Mesodermal cell (in vitro differentiated cells): ENCODE measurements at regions not wholly inside any gene's neighbourhood (a gene's known extent, or its start where the extent isn't known, plus 50 kb on each side); places are given as distances from the start of the nearest gene placed in this dataset.
"Not testable (repeated sequence)": the region's sequence is repeated elsewhere in the genome, so short reads cannot be mapped to it uniquely, and the experiment has no call there.

ENCODE experiments used
- H3K27ac ChIP-seq: 2 replicates; pipeline ENCODE4 v1.7.0; 2013; ENCODE audit warnings: mild to moderate bottlenecking, low read depth, low read length, moderate library complexity; ENCODE audit not compliant: severe bottlenecking
- H3K36me3 ChIP-seq: 2 replicates; pipeline ENCODE4 v1.7.1; 2013; ENCODE audit warnings: mild to moderate bottlenecking, low read length, moderate library complexity; ENCODE audit not compliant: control insufficient read depth, insufficient read depth
- H3K4me1 ChIP-seq: one replicate; pipeline ENCODE4 v1.7.1; 2013; ENCODE audit warnings: mild to moderate bottlenecking, low read length; ENCODE audit not compliant: insufficient read depth, control insufficient read depth, poor library complexity, severe bottlenecking
- H3K4me3 ChIP-seq: 2 replicates; pipeline ENCODE4 v1.7.0; 2013; ENCODE audit warnings: low read length, control low read depth, mild to moderate bottlenecking; ENCODE audit not compliant: insufficient read depth, poor library complexity, severe bottlenecking; ENCODE audit errors: extremely low read depth
- H3K9me3 ChIP-seq: 2 replicates; pipeline ENCODE4 v1.7.1; 2013; ENCODE audit warnings: mild to moderate bottlenecking, low read length, moderate library complexity; ENCODE audit not compliant: control insufficient read depth
- WGBS, 2 experiments: methylation state at CpG; one replicate each; pipeline ENCODE4 v1.1.5; 2013; ENCODE audit warnings: missing lambda C conversion rate in 2 of 2; ENCODE audit not compliant: insufficient coverage in 2 of 2; 5-methylcytosine and 5-hydroxymethylcytosine counted together

DNA sequence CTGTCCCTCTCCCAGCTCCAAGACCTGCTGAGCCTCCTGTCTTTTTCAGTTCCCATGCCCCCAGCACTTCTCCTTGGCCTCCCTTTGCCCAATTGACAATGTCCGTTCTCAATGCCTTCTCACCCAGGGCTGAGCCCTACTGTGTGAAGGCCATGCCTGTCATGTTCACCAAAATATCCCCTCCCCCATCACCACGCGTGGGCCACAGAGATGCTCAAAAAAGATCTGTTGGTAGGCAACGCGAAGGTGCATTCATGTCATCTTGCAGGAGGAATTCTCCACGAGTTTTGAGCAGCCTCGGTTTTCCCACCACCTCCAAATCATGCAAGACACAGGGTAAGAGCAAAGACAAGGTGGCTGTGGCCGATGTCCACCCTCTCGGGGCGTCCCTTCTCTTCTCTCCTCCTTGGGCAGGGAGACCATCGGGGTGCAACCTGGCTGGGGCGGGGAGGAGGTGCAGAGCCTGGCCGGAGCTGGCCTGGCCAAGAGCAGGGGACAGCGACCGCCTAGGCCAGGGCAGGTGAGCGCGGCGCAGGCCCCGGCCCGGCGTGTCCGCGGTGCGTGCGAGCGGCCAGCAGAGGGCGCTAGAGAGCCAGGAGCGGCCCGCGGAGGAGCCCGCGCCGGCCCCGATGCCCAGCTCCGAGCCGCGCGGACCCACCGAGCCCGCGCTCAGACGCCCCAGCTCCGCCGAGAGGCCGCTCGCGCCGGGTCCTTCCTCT is 56.3 kb upstream of the KRTAP5-11 start:
- WGBS, 2 experiments, result 14 to 16% methylated on average over 19 to 20 of the region's 48 CpGs
- H3K4me3 ChIP-seq, result peak overlapping the region; percentile 35
- not testable (repeated sequence) for H3K27ac ChIP-seq, H3K9me3 ChIP-seq, H3K36me3 ChIP-seq, H3K4me1 ChIP-seq

DNA sequence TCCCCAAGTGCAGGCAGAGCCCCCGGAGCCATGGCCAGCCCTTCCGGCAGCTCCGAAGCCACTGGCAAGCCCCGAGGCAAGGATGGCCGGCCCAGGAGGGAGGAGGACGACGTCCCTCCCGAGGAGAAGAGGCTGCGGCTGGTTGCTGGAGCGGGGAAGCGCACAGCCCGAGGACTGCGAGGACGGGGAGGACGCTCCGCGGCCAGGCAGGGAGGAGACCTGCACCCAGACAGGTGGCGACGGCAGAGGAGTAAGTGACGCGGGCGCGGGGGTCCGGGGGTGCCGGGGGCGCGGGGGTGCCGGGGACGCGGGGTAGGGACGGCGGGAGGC is 56.8 kb upstream of the KRTAP5-11 start:
- not testable (repeated sequence) for H3K9me3 ChIP-seq, H3K4me1 ChIP-seq, H3K27ac ChIP-seq, H3K36me3 ChIP-seq
- WGBS, 2 experiments, result 0% methylated on average over 11 to 16 of the region's 32 CpGs
- H3K4me3 ChIP-seq, result peak overlapping the region; percentile 35

DNA sequence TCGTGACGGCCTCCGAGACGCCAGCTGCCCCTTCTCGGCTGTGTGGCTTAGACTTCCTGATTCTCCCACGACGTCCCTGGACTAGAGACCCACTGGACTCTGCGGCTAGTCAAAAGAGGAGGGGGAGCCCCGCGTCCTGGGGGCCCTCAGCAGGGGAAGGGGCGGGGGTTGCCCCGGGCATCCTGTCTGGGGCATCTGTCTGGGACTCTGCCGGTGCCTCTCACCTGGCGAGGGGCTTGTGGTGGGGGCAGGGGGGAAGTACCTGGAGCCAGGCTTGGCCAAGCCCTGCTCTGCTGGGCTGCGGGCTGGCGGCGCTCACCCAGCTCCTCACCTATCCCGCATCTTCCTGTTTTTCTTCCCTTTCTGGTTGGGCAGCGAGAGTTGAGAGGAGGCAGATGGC is 57.2 kb upstream of the KRTAP5-11 start:
- 5% methylated on average over 4 of the region's 19 CpGs; no CpG with 5 or more reads in 1 of the 2 experiments for WGBS, 2 experiments
- peak overlapping the region; percentile 35 for H3K4me3 ChIP-seq

DNA sequence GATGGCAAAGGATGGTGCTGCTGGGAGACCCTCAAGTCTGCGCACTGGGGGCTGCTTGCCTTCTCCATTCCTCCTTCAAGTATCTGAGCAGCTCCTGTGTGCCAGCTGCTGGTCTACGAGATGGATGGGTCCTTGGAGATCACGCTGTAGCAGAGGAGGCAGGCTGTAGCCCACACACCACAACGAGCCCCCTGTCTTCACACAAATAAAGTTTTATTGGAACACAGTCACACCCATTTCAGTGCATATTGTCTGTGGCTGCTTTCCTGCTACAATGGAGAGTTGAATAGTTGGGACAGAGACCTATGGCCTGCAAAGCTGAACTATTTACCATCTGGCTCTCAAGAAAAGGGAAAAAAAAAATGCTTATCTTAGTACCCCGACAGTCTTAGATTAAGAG is 64.4 kb upstream of the KRTAP5-11 start:
- 92% methylated on average over 2 of the region's 5 CpGs; no CpG with 5 or more reads in 1 of the 2 experiments for WGBS, 2 experiments
- H3K4me3 ChIP-seq, H3K36me3 ChIP-seq, H3K9me3 ChIP-seq, H3K4me1 ChIP-seq, H3K27ac ChIP-seq: not testable (repeated sequence)

More for the DNA sequence above, 57.2 kb upstream of the KRTAP5-11 start:
- H3K4me1 ChIP-seq, H3K36me3 ChIP-seq, H3K9me3 ChIP-seq, H3K27ac ChIP-seq: not testable (repeated sequence)

DNA sequence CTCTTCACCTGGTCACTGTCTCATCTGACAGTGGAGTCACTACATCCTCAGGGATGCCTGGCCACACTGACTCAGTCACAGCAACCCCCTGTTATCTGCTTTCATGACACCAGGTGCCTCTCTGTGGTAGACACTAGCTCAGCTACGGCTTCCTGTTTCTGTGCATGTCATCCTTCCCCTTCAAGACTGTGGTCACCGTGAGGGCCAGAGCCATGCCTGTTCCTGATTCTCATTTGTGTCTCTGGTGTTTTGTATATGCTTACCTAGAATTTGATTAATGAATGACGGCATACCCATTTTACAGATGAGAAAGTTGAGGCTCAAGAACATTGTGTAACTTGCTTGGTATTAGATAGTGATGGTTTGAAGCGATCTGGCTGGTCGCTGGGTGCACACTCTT is 70.3 kb upstream of the KRTAP5-11 start:
- H3K9me3 ChIP-seq, H3K4me1 ChIP-seq, H3K4me3 ChIP-seq, H3K36me3 ChIP-seq, H3K27ac ChIP-seq: not testable (repeated sequence)
- WGBS, 2 experiments, result no CpG with 5 or more reads among the region's 5 CpGs

DNA sequence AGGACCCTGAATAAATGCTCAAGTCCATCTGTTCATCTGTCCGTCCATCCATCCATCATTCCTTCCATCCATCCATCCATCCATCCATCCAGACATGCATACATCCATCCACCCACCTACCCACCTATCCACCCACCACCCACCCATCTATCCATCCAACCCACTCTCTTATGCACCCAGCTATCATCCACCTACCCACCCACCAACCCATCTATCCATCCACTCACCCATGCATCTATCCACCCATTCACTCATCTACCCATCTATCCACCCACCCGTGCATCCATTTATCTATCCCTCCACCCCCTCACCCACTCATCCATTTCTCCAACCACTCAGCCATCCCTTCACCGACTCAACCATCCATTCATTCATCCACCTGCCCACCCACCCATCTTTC is 71.7 kb upstream of the KRTAP5-11 start:
- H3K4me1 ChIP-seq, H3K4me3 ChIP-seq, H3K36me3 ChIP-seq, H3K27ac ChIP-seq, H3K9me3 ChIP-seq: not testable (repeated sequence)
- WGBS, 2 experiments, result 100% methylated on average over 1 to 2 of the region's 3 CpGs

DNA sequence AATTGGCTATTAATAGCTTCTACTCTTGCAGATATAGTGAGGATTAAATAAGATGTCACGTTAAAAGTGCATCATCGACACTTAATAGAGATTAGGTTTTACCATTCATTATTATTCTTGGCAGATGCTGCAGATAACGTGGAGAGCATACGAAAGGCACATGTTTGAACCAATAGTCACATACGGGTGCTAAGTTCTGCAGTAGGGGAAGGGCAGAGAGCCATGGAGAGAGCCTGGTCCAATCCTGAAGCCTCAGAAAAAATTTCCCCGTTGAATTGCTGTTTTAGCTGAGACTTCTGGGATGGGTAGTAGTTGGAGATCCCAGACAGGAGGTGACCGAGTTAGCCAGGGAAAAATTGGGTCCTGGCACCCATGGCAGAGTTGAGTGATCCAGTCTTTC is 72.4 kb upstream of the KRTAP5-11 start:
- H3K4me1 ChIP-seq, H3K27ac ChIP-seq, H3K4me3 ChIP-seq, H3K9me3 ChIP-seq, H3K36me3 ChIP-seq: not testable (repeated sequence)
- 94 to 96% methylated on average over 3 to 4 of the region's 7 CpGs for WGBS, 2 experiments

DNA sequence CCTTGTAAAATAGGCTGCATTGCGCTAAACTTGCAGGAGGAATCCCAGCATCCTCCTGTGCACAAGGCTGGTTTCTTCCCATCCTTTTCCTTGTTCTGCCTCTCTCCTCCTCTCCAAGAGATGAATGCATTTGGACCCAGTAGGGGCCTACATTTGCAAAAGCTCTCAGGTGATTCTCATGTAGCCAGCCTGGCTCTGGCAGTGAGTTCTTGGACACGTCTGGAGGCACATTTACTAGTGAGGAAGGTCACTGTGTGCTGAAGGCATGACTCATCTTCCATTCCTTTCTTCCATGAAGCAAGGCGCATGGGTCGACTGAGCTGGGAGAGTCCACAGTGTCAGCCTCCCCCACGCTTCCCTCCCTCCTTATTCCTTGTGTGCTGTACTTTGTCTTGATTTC is 73.8 kb upstream of the KRTAP5-11 start:
- not testable (repeated sequence) for H3K4me3 ChIP-seq, H3K27ac ChIP-seq, H3K36me3 ChIP-seq, H3K9me3 ChIP-seq, H3K4me1 ChIP-seq
- no CpG with 5 or more reads among the region's 5 CpGs for WGBS, 2 experiments

DNA sequence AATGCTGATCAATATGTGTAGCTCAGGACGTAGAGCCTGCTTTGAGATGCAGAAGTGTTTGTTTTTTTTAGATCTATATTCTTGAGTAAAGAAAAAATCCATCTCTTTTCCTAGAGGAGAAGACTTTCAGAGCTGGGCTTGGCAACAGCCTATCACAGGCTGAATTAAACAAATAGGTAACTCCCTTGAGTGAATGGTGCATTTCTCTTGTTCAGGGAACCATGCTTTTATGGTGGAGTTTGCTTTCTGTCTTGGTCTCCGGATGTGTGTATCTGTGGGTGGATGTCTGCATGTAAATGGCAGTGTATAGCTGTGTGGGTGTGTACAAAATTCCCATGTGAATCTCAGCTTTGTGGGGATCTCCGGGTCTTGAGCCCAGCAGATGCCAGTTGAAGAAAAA is 82.3 kb upstream of the KRTAP5-11 start:
- H3K4me1 ChIP-seq, H3K9me3 ChIP-seq, H3K27ac ChIP-seq, H3K4me3 ChIP-seq, H3K36me3 ChIP-seq: not testable (repeated sequence)
- 78 to 100% methylated on average over 1 of the region's 3 CpGs for WGBS, 2 experiments

DNA sequence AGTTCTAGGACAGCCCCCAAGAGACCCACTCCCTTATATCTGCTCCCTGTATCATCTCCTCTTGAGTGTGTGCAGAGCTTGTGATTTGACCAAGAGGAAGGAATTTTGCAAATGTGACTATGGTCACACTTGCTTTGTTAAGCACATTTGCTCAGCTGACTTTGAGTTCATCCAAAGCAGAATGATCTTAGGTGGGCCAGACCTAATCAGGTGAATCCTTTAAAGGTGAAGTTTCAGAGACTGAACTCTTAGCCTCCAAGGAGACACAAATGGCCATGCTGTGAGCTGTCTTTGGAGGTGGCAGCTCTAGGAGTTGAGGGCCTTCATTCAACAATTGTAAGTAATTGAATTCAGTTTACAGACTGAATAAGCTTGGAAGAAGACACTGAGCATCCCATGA is 115.4 kb upstream of the KRTAP5-11 start:
- H3K4me3 ChIP-seq, H3K4me1 ChIP-seq, H3K27ac ChIP-seq, H3K9me3 ChIP-seq, H3K36me3 ChIP-seq: not testable (repeated sequence)

DNA sequence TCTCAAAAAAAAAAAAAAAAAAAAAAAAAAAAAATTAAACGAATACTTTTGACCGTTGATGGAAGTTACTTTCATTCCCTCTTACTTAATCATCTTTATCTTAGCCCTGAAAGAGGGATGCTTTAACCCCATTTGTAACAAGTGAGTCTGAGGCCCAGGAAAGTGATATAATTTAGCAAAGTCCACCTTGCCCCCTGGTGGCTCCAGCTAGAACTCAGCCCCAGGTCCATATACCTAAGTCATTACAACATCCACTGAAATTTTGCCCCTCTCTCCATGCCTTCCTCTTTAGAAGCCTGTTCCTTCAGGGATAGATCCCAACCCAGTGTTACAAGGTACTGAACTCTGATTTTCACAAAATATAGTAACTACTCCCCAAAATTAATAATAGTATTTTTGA is 116.3 kb upstream of the KRTAP5-11 start:
- not testable (repeated sequence) for H3K27ac ChIP-seq, H3K9me3 ChIP-seq, H3K36me3 ChIP-seq, H3K4me1 ChIP-seq, H3K4me3 ChIP-seq
- WGBS, 2 experiments, result no CpG with 5 or more reads among the region's 2 CpGs
